Fibroblast of skin of left biceps (primary cell): ENCODE measurements at regions not wholly inside any gene's neighbourhood (a gene's known extent, or its start where the extent isn't known, plus 50 kb on each side); places are given as distances from the start of the nearest gene placed in this dataset.
"Not testable (repeated sequence)": the region's sequence is repeated elsewhere in the genome, so short reads cannot be mapped to it uniquely, and the experiment has no call there.

Experiments
- DNase-seq, 2 experiments: peaks; one replicate each; pipeline ENCODE4 v3.0.0-alpha.2; 2013; ENCODE audit warnings: low read depth in 2 of 2

DNA sequence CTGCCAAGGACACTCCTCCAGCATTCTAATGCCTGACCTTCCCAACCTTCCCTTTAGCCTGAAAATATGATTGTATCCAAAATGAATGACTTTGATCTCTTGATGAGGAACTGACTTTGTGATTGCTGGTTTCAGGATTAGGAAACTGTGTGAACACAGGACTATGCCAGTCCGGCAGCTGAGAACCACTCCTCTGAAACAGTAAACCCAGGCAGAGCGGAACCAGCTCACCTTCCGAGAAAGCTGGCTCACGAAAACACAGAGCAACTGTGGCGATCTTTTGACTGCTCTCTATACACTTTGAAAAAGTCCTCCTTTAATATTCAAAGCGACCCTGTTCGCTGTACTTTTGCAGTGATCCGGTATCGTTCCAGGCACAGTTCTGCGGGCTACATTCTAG lies 258.8 kb upstream of the IRS2 start:
- DNase-seq: no peak

DNA sequence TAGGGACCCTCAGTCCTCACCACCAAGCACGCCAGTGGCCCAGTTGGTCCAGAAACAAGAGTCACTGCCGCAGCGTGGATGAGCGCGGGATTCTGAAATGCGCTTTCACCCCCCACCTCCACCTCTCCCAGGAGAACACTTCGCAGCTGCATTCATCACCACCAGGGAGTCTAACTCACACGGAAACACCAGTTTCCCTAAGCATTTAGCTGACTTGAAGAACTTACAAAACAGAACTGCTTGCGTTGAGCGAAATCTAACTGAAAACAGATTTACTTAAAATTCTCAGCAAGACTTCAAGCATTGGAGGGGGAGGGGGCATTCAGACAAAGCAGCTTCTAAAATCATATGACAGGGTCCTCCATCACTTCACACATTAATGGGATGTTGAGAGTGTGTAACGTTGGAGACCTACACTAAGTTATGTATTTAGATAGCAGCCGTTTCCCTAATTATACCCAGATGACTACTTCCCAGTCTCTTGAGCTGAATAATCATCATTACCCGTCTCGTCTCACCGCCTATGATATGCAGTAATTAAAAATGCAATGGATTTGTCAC lies 258.2 kb upstream of the IRS2 start:
- peak; percentile 93 to 95 for DNase-seq

DNA sequence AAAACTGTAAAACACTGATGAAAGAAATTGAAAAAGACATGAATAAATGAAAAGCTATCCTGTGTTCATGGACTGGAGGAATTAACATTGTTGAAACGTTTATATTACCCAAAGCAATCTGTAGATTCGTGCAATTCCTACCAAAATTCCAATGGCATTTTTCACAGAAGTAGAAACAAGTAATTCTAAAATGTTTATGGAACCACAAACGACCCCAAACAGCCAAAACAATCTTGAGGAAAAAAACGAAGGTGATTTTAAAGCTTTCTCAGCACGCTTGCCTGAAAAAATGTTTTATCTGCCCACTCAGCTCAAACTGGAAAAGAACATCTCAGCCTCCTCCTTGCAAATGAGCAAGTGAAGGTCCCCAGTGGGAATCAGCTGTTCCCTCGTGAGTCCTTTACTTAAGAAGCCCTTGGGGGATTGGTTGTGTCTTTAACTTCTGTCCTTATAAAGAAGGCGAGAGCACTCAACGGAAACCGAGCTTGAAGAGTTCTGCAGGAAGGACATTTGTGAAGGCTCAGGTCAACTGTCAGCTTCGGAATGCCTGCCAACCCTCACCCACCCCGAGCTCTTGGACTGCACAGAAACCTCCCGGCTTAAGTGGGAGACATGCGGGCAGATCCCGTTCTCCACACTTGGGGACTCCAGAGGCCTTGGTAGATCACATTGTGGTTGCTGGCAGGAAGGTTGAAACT lies 256.0 kb upstream of the IRS2 start:
- peak in 1 of 2 experiments; percentile 42 for DNase-seq

DNA sequence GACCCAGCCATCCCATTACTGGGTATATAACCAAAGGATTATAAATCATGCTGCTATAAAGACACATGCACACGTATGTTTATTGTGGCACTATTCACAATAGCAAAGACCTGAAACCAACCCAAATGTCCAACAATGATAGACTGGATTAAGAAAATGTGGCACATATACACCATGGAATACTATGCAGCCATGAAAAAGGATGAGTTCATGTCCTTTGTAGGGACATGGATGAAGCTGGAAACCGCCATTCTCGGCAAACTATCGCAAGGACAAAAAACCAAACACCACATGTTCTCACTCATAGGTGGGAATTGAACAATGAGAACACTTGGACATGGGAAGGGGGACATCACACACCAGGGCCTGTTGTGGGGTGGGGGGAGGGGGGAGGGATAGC lies 255.3 kb upstream of the IRS2 start:
- not testable (repeated sequence) for DNase-seq

DNA sequence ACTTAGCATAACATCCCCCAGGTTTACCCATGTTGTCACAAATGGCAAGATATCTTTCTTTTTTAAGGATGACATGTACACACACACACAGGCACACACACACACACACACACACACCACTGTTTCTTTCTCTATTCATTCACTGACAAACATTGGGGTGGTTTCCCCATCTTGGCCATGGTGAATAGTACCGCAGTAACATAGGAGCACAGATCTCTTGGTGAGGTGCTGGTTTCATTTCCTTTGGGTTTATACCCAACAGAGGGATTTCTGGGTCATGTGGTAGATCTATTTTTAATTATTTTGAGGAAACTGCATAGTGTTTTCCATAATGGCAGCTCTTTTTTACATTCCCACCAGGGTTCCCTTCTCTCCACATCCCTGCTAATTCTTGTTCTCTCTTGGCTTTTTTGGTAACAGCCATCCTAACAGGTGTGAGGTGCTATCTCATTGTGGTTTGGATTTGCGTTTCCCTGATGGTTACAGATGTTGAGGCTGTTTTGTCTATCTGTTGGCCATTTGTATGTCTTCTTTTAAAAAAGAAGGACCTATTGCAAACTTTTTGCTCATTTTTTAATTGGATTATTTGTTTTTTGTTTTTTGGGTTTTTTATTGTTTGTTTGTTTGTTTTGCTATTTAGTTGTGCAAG lies 251.7 kb upstream of the IRS2 start:
- DNase-seq: no peak

DNA sequence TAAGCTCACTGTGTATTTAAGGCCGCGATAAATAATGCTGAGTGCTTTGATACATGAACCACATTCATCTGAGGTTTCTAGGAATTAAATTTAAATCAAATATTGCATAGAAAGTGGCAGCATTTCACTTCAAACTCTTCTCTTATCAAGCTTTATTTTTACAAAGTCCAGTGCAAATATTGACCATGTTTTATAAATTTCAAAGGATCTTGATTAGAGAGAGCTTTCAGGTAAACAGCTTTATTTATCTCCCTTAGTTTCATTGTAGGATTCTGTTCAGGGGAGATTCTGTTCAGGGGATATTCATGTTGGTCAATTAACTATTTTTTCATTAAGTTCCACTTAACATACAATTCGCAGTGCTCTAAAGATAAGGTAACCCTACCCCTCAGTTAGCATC lies 249.7 kb upstream of the IRS2 start:
- DNase-seq: no peak

DNA sequence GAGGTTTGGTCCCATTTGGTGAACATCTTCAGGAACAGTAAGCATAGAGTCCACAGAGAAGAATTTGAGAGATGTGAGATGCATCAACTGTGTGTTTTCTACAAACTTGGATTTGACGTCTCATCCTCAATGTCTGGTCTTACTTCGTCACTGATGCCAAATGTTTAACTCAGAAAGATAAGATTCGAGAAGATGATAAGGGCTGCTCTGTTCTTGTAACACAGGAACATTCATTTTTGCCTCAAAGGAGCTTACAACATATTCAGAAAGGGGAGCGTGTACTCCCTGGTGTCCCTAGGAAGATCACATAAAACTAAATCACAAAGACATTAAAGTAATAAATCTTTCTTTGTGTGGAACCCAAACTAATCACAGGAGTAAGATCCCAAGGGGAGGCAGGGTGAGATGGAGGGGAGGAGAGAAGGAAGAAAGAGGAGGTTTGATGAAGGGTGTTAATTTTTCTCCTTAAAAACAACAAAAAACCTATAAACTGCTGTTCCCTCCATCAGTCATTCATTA lies 247.7 kb upstream of the IRS2 start:
- no peak for DNase-seq

DNA sequence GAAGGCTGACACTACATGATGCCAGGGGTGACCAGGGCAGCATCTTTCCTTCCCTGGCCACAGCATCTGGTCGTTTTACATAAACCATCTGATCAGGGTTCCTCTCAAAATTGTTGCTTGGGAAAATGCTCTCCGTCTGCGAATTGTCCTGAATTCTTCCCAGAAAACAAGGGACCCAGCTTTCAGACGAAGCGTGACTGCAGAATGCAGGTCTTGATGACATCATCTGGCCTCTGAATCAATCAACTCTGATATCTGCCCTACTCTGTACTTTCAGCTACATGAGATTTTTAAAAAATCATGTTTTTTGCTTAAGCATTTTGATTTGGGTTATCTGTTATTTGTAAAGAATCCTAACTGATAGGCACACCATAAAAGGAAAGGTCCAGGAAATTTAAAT lies 246.6 kb upstream of the IRS2 start:
- DNase-seq: no peak

DNA sequence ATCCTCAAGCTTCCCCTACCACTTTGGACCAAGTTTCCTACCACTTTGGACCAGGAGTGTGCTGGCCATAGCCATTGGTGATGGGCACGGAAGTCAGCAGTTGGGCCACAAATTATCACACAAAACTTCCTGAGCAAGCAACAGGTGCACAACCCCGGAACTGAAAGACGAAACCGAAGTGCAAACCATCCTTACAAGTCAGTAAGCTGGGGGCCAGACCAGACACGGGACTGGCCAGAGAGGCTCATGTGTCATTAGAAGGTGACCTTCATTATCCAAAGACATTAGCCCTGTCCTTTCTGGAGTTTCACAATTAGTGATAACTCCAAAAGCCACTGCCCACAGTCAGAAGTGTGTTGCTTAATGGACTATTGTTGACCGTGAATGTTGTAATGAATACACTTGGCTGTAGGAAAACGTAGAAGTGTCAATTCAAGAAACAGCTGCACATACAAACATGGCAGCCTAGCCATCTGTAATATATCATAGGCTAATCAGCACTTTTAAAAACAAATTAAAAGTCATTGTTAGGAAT lies 244.1 kb upstream of the IRS2 start:
- no peak for DNase-seq

DNA sequence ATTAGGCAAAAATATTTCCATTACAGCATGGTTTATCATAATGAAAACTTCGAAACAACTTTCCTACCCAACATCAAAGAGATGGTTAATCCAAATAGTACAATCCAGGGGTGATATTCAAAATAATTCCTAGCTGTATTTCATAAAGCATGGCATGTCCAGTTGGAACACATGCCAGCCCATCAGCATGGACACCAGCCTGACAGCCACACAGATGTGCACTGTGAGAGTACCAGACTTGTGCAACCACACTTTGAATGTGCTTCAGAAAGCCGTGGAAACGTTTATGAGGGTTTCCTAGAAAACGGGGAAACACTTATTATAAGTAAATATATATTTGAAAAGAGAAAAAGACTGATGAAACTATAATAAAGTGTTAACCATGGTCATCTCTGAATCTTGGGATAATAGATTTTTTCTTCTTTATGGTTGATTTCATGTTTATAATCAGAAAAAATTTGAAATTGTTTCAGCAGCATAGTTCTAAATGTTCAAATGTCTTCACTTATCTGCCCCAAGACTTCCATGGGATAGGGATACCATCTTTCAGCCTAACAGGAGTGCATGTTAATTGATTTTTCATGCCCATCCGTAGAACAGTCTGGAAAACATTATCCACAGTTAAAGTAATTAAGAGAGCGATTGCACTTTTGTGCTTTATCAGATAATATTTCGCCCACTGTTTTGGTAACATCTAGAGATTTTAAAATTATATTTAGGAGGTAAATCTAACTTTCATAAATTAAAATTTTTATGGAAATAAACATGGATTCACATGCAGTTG lies 242.6 kb upstream of the IRS2 start:
- no peak for DNase-seq

DNA sequence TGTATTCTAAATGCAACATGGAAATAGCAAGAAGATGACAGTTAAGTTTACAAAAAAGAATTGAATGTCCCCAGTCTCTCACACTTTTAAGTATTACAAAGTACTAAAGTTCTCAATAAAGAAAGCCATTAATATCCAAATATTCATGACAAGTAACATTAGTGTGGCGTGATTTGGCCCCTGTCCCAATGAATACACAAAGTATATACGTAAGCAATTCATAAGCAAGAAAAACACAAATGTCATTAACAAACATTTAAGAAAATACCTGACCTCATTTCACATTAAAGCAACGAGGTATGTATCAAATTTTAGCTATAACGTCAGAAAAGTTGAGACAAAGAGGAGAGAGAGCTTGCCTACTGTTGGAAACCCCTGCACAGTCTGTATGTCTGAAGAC lies 241.9 kb upstream of the IRS2 start:
- no peak for DNase-seq

DNA sequence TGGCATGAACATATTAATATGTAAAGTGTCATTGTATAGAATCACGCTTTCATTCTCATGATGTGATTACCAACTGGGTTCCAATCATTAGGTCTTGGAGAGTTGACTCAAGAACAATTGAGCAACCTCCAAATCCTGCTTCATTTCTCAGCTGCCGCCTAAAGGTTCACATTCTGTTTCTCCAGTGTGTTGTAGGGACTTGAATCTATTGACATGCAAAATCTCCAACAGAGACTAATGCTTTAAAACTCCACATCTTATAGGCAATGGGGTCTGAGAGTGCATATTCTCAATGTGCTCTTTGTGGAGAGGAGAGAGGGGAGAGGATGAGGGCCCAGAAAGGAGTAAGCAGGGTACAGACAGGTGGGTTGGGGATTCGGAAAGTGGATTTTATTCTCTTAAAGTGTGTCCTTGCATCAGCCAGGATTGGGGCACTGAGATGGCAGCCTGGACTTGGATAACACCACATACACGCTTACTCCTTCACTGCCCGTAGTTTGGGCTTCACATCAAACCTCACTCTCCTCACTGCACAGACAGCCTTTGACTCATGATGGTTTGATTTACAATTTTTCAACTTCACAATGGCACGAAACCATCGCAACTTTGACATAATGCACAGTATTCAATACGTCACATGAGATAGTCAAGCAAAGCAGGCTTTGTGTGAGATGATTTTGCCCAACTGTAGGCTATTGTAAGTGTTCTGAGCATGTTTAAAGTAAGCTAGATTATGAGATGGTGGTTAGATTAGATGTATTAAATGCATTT lies 241.3 kb upstream of the IRS2 start:
- no peak for DNase-seq

DNA sequence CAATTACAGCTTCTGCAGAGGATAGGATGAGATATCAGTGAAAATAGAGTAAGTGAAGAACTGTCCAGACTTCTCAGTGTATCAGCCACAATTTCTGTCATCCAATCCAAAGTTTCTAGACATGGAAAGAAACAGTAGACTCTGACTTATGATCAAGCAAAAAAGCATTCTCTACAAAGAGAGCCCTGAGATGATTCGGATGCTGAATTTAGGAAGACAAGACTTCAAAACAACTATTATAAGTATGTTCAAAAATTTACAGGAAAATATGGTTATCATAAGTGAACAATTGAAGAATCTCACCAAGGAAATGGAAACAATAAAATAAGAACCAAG lies 238.2 kb upstream of the IRS2 start:
- DNase-seq: no peak

DNA sequence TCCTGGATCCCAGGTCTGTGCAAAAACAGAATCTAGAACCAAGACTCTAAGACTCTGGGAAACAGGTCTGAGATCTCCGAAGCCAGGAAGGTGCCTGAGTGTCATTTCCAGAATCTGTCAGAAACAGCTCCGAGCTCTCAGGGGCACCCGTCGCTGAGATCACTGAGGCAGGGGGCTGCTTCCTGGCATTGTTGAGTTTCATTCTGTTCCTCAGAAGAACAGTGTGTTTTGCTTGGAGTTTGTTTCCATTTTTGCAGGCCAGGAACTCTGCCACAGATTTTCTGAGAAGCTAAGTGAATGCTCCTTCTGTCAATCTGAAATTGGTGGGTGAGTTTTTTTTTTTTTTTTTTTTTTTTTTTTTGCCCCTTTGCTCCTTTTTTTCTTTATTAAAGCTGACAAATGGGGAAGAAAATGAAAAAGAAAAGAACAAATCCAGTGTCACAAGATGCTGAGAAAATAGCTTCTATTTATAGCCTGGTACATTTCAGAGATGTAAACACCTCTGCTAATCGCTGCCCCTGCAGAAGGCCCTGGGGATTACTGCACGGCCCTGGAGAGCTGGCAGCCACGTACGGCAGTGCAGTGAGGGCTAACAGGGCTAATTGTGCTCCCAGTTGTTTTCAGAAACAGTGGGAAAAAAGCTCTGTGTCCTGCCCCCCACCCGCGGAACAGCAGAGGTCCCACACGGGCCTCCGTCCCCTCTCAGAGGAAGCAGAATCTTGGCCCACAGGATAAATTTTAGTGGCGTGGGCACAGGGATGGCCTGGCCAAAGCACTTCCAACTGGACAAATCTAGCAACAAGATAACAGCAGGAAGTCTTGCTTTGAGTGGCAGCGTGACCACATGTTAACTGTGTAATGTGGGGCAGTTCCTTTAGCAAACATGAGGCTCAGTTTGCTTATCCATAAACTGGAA lies 237.6 kb upstream of the IRS2 start:
- DNase-seq: no peak

DNA sequence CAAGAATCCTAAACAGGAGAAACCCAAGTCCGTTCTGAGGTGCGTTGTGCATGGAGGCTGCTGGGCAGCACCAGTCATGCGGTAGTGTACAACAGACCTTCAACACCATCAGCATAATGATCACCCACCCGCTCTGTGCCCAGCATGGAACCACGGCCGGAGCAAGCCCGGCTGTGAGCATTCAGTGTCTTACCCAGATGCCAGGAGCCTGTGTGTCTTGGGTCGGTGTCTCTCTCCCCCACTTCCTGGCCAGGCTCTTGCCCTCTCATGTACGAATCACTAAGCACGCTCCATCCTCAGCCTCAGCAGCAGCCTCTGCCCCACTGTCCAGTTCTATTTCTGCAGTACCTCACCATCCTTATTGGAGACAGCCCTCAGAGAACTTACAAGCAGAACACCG lies 231.6 kb upstream of the IRS2 start:
- DNase-seq: no peak

DNA sequence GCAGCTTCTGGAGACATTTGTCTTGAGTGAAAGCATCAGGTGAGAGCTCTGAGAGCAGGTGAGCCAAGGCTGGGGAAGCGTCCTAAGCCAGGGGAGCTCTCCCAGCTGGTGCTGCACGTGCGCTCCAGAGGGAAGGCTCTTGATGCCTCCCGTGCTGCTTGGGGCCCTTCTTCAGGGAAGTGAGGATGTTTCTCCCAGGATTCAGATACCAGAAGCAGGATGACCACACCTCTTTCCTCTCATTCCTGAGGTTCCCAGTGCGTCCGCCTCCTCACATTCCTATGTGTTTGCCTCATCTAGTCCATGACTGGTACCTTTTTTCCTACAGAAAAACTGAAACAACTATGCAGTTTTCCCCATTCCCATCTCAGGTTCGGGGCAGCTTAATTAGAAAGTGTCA lies 231.0 kb upstream of the IRS2 start:
- peak; percentile 86 for DNase-seq

DNA sequence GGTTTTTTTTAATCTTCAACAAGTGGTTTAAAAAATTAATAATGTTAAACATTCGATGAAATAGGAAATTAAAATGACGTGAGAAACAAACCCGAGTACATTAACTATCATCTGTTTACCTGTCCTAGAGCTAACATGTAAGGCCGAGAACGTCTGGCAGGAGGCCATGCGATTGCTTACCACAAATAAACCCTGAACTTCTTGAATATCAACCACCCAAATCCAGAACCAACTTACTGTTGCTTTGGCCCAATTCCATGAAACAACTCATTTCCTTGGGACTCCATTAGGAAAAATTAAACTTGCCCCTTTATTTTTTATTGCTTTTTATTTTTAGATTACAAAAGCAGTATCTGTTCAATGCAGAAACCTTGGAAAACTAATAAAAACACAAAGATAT lies 228.9 kb upstream of the IRS2 start:
- DNase-seq: no peak

DNA sequence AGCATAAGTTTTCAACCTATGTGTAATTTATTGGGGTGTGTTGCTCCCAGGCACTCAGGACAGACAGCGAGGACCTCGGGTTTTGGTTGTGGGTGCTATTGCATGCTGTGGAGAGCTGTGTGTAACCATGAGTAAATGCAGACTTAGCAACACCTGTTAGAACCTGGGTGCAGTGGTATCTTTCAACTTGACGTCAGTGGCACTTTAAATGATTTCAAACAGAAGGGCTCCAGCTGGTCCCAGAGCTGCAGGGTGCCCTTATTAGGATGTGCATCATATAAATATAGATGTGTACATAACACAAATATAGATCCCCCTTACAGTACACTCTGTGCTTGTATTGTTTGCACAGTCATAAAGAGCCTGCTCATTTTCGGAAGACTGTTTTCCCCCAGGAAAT lies 228.3 kb upstream of the IRS2 start:
- DNase-seq: no peak

DNA sequence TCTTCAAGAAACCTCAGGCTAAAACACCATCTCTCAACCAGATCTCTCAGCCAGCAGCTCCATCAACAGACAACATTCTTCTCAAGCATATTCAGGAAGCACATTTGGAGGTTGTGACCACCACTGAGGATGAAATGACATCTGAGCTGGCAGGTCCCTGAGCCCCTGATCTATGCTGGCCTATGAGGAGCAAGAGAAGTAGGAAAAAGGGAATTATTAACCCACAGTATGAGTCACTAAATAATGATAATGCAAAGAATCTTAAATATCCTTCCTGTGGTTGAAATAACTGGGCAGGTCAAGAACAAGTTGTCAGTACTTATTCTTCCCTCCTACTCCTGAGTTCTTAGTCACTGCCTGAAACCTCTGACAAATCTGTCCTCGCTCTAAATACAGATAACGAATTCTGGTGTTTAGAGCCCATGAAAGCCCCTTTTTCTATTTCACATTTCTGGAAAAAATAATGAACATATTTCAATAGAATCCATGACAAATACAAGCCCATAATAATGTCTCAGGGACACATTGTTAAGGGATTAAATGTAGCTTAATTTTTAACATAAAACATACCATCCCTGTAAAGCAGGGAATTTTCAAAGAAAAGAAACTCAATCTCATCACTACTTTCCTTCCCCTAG lies 225.8 kb upstream of the IRS2 start:
- DNase-seq: peak; percentile 99
